ENCODE measurements at regions not wholly inside any gene's neighbourhood (a gene's known extent, or its start where the extent isn't known, plus 50 kb on each side); places are given as distances from the start of the nearest gene placed in this dataset.

GRCh38 chr11:91819777-91820176, 404.8 kb upstream of the FAT3 start:
- no peak for TF ChIP-seq NRF1 (IDR thresholded peaks at IDR 0.05; ENCODE audit: low read depth, low read length)
- TF ChIP-seq EP300 (IDR thresholded peaks at IDR 0.05; ENCODE audit: borderline replicate concordance in 1 of 2, low read depth in 1 of 2, low read length in 1 of 2): no peak
- TF ChIP-seq SIN3A (IDR thresholded peaks at IDR 0.05; ENCODE audit: borderline replicate concordance, low read depth, low read length): no peak
- no peak for TF ChIP-seq RCOR1 (IDR thresholded peaks at IDR 0.05; ENCODE audit: low read length)
- no peak for TF ChIP-seq SMC3 (IDR thresholded peaks at IDR 0.05; ENCODE audit: low read depth, low read length)
- TF ChIP-seq MXI1 (IDR thresholded peaks at IDR 0.05; ENCODE audit: low read depth, low read length): no peak
- CTCF ChIA-PET: interaction anchor here (1.0 kb wide), 1 partner anchor 9 kb away, joined by 3 read pairs; no protein-coding TSS in a partner anchor

DNA sequence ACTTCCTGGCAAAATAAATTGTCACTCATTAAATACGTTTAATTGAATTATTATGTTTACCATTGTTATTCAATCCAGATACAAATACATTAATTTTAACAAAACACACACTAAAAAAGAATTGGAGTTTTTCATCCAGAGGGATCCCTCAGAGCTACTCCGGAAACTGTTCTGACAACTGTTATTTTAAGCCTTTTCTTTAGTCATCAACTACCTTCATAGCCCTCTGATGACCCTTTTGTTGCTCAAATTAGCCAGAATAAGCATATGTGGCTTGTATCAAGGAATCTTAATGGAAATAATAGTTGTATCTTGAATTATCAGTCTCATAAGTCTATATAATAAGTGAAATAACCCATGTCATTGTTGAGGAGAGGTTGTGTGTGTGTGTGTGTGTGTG, 405.4 kb upstream of the FAT3 start:
- Histone ChIP-seq H3F3A (replicated peaks; ENCODE audit: insufficient read depth) (no peaks in the 10 kb centered on the region), H3K79me2 (ENCODE audit: insufficient read depth) (no peaks in the 10 kb centered on the region), H3K9me3 (no peaks in the 10 kb centered on the region), H3K27me3 (ENCODE audit: insufficient read depth) (no peaks in the 10 kb centered on the region), H3K4me3 (ENCODE audit: low read depth in 2 of 2, low read length in 1 of 2) (no peak overlapping the region), H4K20me1 (ENCODE audit: insufficient read depth) (no peaks in the 10 kb centered on the region), H3K4me2 (no peak overlapping the region), H3K9me2 (no peaks in the 10 kb centered on the region), H3K36me3 (replicated peaks in 1 of 2; ENCODE audit: control insufficient read depth in 1 of 2, insufficient read depth in 2 of 2, low read length in 1 of 2) (no peaks in the 10 kb centered on the region), H3K9ac (no peak overlapping the region), H2AFZ (ENCODE audit: low read depth) (no peak overlapping the region), H3K27ac (ENCODE audit: low read depth in 2 of 2, low read length in 1 of 2) (no peak overlapping the region), H3K4me1 (ENCODE audit: control insufficient read depth in 1 of 2, insufficient read depth in 2 of 2, low read depth in 1 of 2, low read length in 1 of 2) (no peaks in the 10 kb centered on the region)
- CTCF ChIA-PET: interaction anchor here (1.0 kb wide), 1 partner anchor 9 kb away, joined by 3 read pairs; no protein-coding TSS in a partner anchor
- TF ChIP-seq GATA2 (CRISPR knock-in tag; IDR thresholded peaks at IDR 0.05): no peak
- no peak for TF ChIP-seq USF2 (IDR thresholded peaks at IDR 0.05; ENCODE audit: borderline replicate concordance, low read depth, low read length)
- no peak for TF ChIP-seq TAF1 (IDR thresholded peaks at IDR 0.05; ENCODE audit: borderline replicate concordance, low read depth, low read length)
- no peak for TF ChIP-seq SMC3 (IDR thresholded peaks at IDR 0.05; ENCODE audit: low read depth, low read length)
- no peak for TF ChIP-seq POLR2AphosphoS5 (IDR thresholded peaks at IDR 0.05; ENCODE audit: low read depth, low read length)
- TF ChIP-seq MXI1 (IDR thresholded peaks at IDR 0.05; ENCODE audit: low read depth, low read length): no peak
- no peak for TF ChIP-seq MEF2A (IDR thresholded peaks at IDR 0.05; ENCODE audit: borderline replicate concordance, low read depth)
- TF ChIP-seq FOXM1 (IDR thresholded peaks at IDR 0.05; ENCODE audit: low read depth): no peak
- TF ChIP-seq, protein P1, sequence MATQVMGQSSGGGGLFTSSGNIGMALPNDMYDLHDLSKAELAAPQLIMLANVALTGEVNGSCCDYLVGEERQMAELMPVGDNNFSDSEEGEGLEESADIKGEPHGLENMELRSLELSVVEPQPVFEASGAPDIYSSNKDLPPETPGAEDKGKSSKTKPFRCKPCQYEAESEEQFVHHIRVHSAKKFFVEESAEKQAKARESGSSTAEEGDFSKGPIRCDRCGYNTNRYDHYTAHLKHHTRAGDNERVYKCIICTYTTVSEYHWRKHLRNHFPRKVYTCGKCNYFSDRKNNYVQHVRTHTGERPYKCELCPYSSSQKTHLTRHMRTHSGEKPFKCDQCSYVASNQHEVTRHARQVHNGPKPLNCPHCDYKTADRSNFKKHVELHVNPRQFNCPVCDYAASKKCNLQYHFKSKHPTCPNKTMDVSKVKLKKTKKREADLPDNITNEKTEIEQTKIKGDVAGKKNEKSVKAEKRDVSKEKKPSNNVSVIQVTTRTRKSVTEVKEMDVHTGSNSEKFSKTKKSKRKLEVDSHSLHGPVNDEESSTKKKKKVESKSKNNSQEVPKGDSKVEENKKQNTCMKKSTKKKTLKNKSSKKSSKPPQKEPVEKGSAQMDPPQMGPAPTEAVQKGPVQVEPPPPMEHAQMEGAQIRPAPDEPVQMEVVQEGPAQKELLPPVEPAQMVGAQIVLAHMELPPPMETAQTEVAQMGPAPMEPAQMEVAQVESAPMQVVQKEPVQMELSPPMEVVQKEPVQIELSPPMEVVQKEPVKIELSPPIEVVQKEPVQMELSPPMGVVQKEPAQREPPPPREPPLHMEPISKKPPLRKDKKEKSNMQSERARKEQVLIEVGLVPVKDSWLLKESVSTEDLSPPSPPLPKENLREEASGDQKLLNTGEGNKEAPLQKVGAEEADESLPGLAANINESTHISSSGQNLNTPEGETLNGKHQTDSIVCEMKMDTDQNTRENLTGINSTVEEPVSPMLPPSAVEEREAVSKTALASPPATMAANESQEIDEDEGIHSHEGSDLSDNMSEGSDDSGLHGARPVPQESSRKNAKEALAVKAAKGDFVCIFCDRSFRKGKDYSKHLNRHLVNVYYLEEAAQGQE (IDR thresholded peaks at IDR 0.05; ENCODE audit: low read depth, low read length): no peak
- TF ChIP-seq CTCF (IDR thresholded peaks at IDR 0.05): no peak
- no peak for TF ChIP-seq EZH2phosphoT487 (IDR thresholded peaks at IDR 0.05; ENCODE audit: borderline replicate concordance, low read depth)
- POLR2A ChIA-PET: no interaction called here
- DNase-seq: no peak
- 70% methylated on average over 2 of the region's 2 CpGs for WGBS (ENCODE audit: low lambda C conversion rate)

More at GRCh38 chr11:91819777-91820176, 404.8 kb upstream of the FAT3 start:
- Histone ChIP-seq H4K20me1 (ENCODE audit: insufficient read depth) (no peaks in the 10 kb centered on the region), H3K79me2 (ENCODE audit: insufficient read depth) (no peaks in the 10 kb centered on the region), H2AFZ (ENCODE audit: low read depth) (no peak overlapping the region), H3K4me3 (ENCODE audit: low read depth in 2 of 2, low read length in 1 of 2) (no peak overlapping the region), H3K4me2 (no peak overlapping the region), H3F3A (replicated peaks; ENCODE audit: insufficient read depth) (no peaks in the 10 kb centered on the region), H3K9ac (no peak overlapping the region), H3K4me1 (ENCODE audit: control insufficient read depth in 1 of 2, insufficient read depth in 2 of 2, low read depth in 1 of 2, low read length in 1 of 2) (no peaks in the 10 kb centered on the region), H3K9me3 (no peaks in the 10 kb centered on the region), H3K27ac (ENCODE audit: low read depth in 2 of 2, low read length in 1 of 2) (no peak overlapping the region), H3K9me2 (no peaks in the 10 kb centered on the region), H3K36me3 (replicated peaks in 1 of 2; ENCODE audit: control insufficient read depth in 1 of 2, insufficient read depth in 2 of 2, low read length in 1 of 2) (no peaks in the 10 kb centered on the region), H3K27me3 (ENCODE audit: insufficient read depth) (no peaks in the 10 kb centered on the region)
- POLR2A ChIA-PET: no interaction called here
- 57% methylated on average over 1 of the region's 1 CpG for WGBS (ENCODE audit: low lambda C conversion rate)
- DNase-seq: no peak

Measured in SK-N-SH (cell line).